Aorta (tissue), 5 donors: ENCODE measurements at regions not wholly inside any gene's neighbourhood (a gene's known extent, or its start where the extent isn't known, plus 50 kb on each side); places are given as distances from the start of the nearest gene placed in this dataset.

Experiments used
- ATAC-seq: fragments of 200-7000 bp; cut with Tn5 transposase; one replicate; pipeline ENCODE4 v1.9.1; 2022; ENCODE audit warnings: moderate library complexity; ENCODE audit not compliant: low FRiP score
- DNase-seq, 2 donors: peaks; one replicate each; pipeline ENCODE4 v3.0.0-alpha.2; 2020
- H3K27ac ChIP-seq, 2 donors: one replicate each; pipeline ENCODE4 v1.5.1; 2013; ENCODE audit warnings: low read length in 2 of 2, mild to moderate bottlenecking in 2 of 2, moderate library complexity in 2 of 2, control low read depth in 1 of 2, inconsistent platforms in 1 of 2, low read depth in 1 of 2
- H3K27me3 ChIP-seq, 2 donors: one replicate each; pipeline ENCODE4 v1.6.1; 2013; ENCODE audit warnings: control low read depth in 1 of 2, low read length in 1 of 2, mild to moderate bottlenecking in 1 of 2, moderate library complexity in 1 of 2; ENCODE audit not compliant: insufficient read depth in 2 of 2, control insufficient read depth in 1 of 2
- H3K36me3 ChIP-seq, 2 donors: one replicate each; pipeline ENCODE4 v1.6.1; 2013; ENCODE audit warnings: control low read depth in 1 of 2, low read length in 1 of 2, mild to moderate bottlenecking in 1 of 2; ENCODE audit not compliant: insufficient read depth in 2 of 2, control insufficient read depth in 1 of 2
- H3K4me1 ChIP-seq, 2 donors: one replicate each; pipeline ENCODE4 v1.6.1; 2013; ENCODE audit warnings: low read length in 2 of 2, control low read depth in 1 of 2, mild to moderate bottlenecking in 1 of 2, moderate library complexity in 1 of 2; ENCODE audit not compliant: insufficient read depth in 2 of 2, control insufficient read depth in 1 of 2
- H3K4me3 ChIP-seq, 2 donors: one replicate each; pipeline ENCODE4 v1.5.1; 2013; ENCODE audit warnings: low read length in 2 of 2, control low read depth in 1 of 2, mild to moderate bottlenecking in 1 of 2
- H3K9me3 ChIP-seq: one replicate; pipeline ENCODE4 v1.6.1; 2013; ENCODE audit warnings: mild to moderate bottlenecking, low read length; ENCODE audit not compliant: control insufficient read depth
- WGBS, 2 donors: extraction: QIAGEN DNeasy Blood & Tissue Kit; methylation state at CpG; one replicate each; pipeline ENCODE4 v1.1.7; 2013; 5-methylcytosine and 5-hydroxymethylcytosine counted together
- intact Hi-C, 2 donors: fragments of 100-400 bp; cut with DNase I; formaldehyde crosslinking; loops; one replicate each; pipeline versions ENCODE4 v1.14.2 to v1.15.0; 2022
- donor health status: healthy with polysubstance abuse.
- donor health status: Bipolar disorder and iron deficiency.
- donor health status: DM: no; HTN: no; CAD: no.
- donor health status: DM: no; HTN: no; CAD: no.
- donor health status: DM: yes; HTN: yes; CAD: no.

- H3K36me3 ChIP-seq = no peaks in the 10 kb centered on the region
- H3K4me3 ChIP-seq = no peak overlapping the region
- H3K9me3 ChIP-seq = no peaks in the 10 kb centered on the region
- DNase-seq (no peak), ATAC-seq (no peak)
- H3K27ac ChIP-seq = no peak overlapping the region
- peaks cover 0 to 1% of the 10 kb centered on the region in 2 donors for H3K27me3 ChIP-seq
- WGBS, 2 donors = 55 to 57% methylated on average over 1 of the region's 1 CpG
- intact Hi-C loops = no loop called here
- H3K4me1 ChIP-seq = peaks cover 0 to 2% of the 10 kb centered on the region in 2 donors
Observed at GRCh38 chr11:27287205-27287604, 75.8 kb downstream of the CCDC34 start.

GRCh38 chr11:27285761-27286160 is 77.3 kb downstream of the CCDC34 start:
- Histone ChIP-seq H3K9me3 (no peaks in the 10 kb centered on the region), H3K27me3 (no peaks in the 10 kb centered on the region), H3K4me3 (no peak overlapping the region), H3K27ac (no peak overlapping the region), H3K4me1 (peaks cover 6 to 9% of the 10 kb centered on the region in 2 donors), H3K36me3 (no peaks in the 10 kb centered on the region)
- intact Hi-C loops = no loop called here
- DNase-seq = no peak
- ATAC-seq = no peak
- 65 to 78% methylated on average over 3 of the region's 3 CpGs for WGBS, 2 donors

- no peak for ATAC-seq
- 7 to 9% methylated on average over 3 of the region's 3 CpGs for WGBS, 2 donors
- no peaks in the 10 kb centered on the region for H3K9me3 ChIP-seq
- H3K27me3 ChIP-seq = no peaks in the 10 kb centered on the region
- H3K27ac ChIP-seq = no peak overlapping the region
- H3K4me3 ChIP-seq = no peak overlapping the region
- peak in 1 of 2 donors; percentile 58 for DNase-seq
- intact Hi-C loops = loop anchor here in 1 of 2 donors (5.0 kb wide), 2 partner anchors 71 to 189 kb away; partner anchors contain the start of gene LGR4
- peaks cover 6 to 9% of the 10 kb centered on the region in 2 donors for H3K4me1 ChIP-seq
- no peaks in the 10 kb centered on the region for H3K36me3 ChIP-seq
Observed at GRCh38 chr11:27282806-27283205, 80.2 kb downstream of the CCDC34 start.

- DNase-seq (peak; percentile 81 to 86), ATAC-seq (peak; percentile 91)
- H3K27ac ChIP-seq = peak overlapping the region; percentile 27 to 82
- peaks cover 6 to 9% of the 10 kb centered on the region in 2 donors for H3K4me1 ChIP-seq
- H3K9me3 ChIP-seq = no peaks in the 10 kb centered on the region
- intact Hi-C loops = loop anchor here in 1 of 2 donors (5.0 kb wide), 2 partner anchors 70 to 190 kb away; partner anchors contain the start of gene LGR4
- 8 to 11% methylated on average over 9 of the region's 9 CpGs for WGBS, 2 donors
- H3K27me3 ChIP-seq = no peaks in the 10 kb centered on the region
- no peak overlapping the region for H3K4me3 ChIP-seq
- H3K36me3 ChIP-seq = no peaks in the 10 kb centered on the region
Observed at GRCh38 chr11:27281740-27282590, 81.0 kb downstream of the CCDC34 start.

GRCh38 chr11:27281276-27281675 is 81.7 kb downstream of the CCDC34 start:
- H3K9me3 ChIP-seq = no peaks in the 10 kb centered on the region
- 77 to 82% methylated on average over 2 of the region's 2 CpGs for WGBS, 2 donors
- intact Hi-C loops = loop anchor here in 1 of 2 donors (5.0 kb wide), 2 partner anchors 69 to 191 kb away; partner anchors contain the start of gene LGR4

GRCh38 chr11:27280140-27280539 is 82.9 kb downstream of the CCDC34 start:
- Histone ChIP-seq H3K27me3 (no peaks in the 10 kb centered on the region), H3K9me3 (no peaks in the 10 kb centered on the region), H3K4me3 (no peak overlapping the region), H3K4me1 (peaks cover 6 to 9% of the 10 kb centered on the region in 2 donors), H3K27ac (no peak overlapping the region), H3K36me3 (no peaks in the 10 kb centered on the region)
- WGBS, 2 donors = 94 to 97% methylated on average over 3 of the region's 3 CpGs
- intact Hi-C loops = loop anchor here in 1 of 2 donors (5.0 kb wide), 2 partner anchors 68 to 192 kb away; partner anchors contain the start of gene LGR4
- DNase-seq = no peak
- no peak for ATAC-seq

More at GRCh38 chr11:27281276-27281675, 81.7 kb downstream of the CCDC34 start:
- no peaks in the 10 kb centered on the region for H3K27me3 ChIP-seq
- no peaks in the 10 kb centered on the region for H3K36me3 ChIP-seq
- DNase-seq (no peak), ATAC-seq (no peak)
- H3K27ac ChIP-seq = peak overlapping the region in 1 of 2 donors; percentile 82
- H3K4me3 ChIP-seq = no peak overlapping the region
- peaks cover 6 to 9% of the 10 kb centered on the region in 2 donors for H3K4me1 ChIP-seq

GRCh38 chr11:27279460-27279859 is 83.6 kb downstream of the CCDC34 start:
- DNase-seq = no peak
- WGBS, 2 donors = 63 to 96% methylated on average over 4 of the region's 4 CpGs

GRCh38 chr11:27277843-27278242 is 85.2 kb downstream of the CCDC34 start:
- Histone ChIP-seq H3K36me3 (no peaks in the 10 kb centered on the region), H3K4me1 (peaks cover 6 to 9% of the 10 kb centered on the region in 2 donors), H3K4me3 (no peak overlapping the region), H3K27ac (no peak overlapping the region), H3K27me3 (no peaks in the 10 kb centered on the region), H3K9me3 (no peaks in the 10 kb centered on the region)
- no peak for ATAC-seq
- 95 to 100% methylated on average over 1 of the region's 1 CpG for WGBS, 2 donors
- intact Hi-C loops = no loop called here
- no peak for DNase-seq

More at GRCh38 chr11:27279460-27279859, 83.6 kb downstream of the CCDC34 start:
- Histone ChIP-seq H3K9me3 (no peaks in the 10 kb centered on the region), H3K4me3 (no peak overlapping the region), H3K27me3 (no peaks in the 10 kb centered on the region), H3K4me1 (peaks cover 6 to 9% of the 10 kb centered on the region in 2 donors), H3K27ac (no peak overlapping the region), H3K36me3 (no peaks in the 10 kb centered on the region)
- no peak for ATAC-seq
- intact Hi-C loops = no loop called here
